H1 (cell line): ENCODE measurements at regions not wholly inside any gene's neighbourhood (a gene's known extent, or its start where the extent isn't known, plus 50 kb on each side); places are given as distances from the start of the nearest gene placed in this dataset.

ENCODE experiments used
- CTCF ChIA-PET: fragments of 300-600 bp; sonication (Branson Sonifier 250); formaldehyde crosslinking; loops from one replicate; lab custom pipeline; 2021; ENCODE audit not compliant: partially characterized antibody; lab: Charles Lee
- POLR2A ChIA-PET: fragments of 300-600 bp; sonication (Branson Sonifier 250); formaldehyde crosslinking; loops from one replicate; lab custom pipeline; 2021; ENCODE audit warnings: inconsistent platforms; ENCODE audit not compliant: partially characterized antibody; lab: Charles Lee
- DNase-seq, 2 experiments: peaks; one replicate each; pipeline versions ENCODE4 v3.0.0 to v3.0.0-alpha.2; 2010 to 2022; ENCODE audit warnings: low spot score in 2 of 2, low read depth in 1 of 2, mixed read lengths in 1 of 2
- FAIRE-seq: peaks from 2 replicates; lab custom pipeline; 2011; peaks lifted over from hg19 to GRCh38; lab: Jason Lieb, UNC
- H2AFZ ChIP-seq: 2 replicates; pipeline ENCODE4 v1.8.1; 2012; ENCODE audit warnings: low read length, inconsistent platforms
- H2AK5ac ChIP-seq: 2 replicates; pipeline ENCODE4 v1.6.1; 2013; ENCODE audit warnings: low read depth, low read length
- H2BK120ac ChIP-seq: replicated peaks from 2 replicates; pipeline ENCODE3; 2013; ENCODE audit warnings: low read depth, low read length, inconsistent platforms
- H2BK12ac ChIP-seq: 2 replicates; pipeline ENCODE4 v1.6.1; 2013; ENCODE audit warnings: low read depth, low read length
- H2BK15ac ChIP-seq: 2 replicates; pipeline ENCODE4 v1.6.1; 2013; ENCODE audit warnings: low read length
- H2BK20ac ChIP-seq: 2 replicates; pipeline ENCODE4 v1.6.1; 2013; ENCODE audit warnings: low read length
- H2BK5ac ChIP-seq: 2 replicates; pipeline ENCODE4 v1.6.1; 2013; ENCODE audit warnings: low read depth, low read length
- H3K14ac ChIP-seq: 2 replicates; pipeline ENCODE4 v1.6.1; 2013; ENCODE audit warnings: inconsistent platforms; ENCODE audit not compliant: insufficient read length
- H3K18ac ChIP-seq: 2 replicates; pipeline ENCODE4 v1.6.1; 2013; ENCODE audit warnings: low read length; ENCODE audit errors: extremely low read depth
- H3K23ac ChIP-seq: 2 replicates; pipeline ENCODE4 v1.6.1; 2013; ENCODE audit warnings: inconsistent platforms; ENCODE audit not compliant: insufficient read length
- H3K23me2 ChIP-seq: 2 replicates; pipeline ENCODE4 v1.6.1; 2013; ENCODE audit warnings: low read depth, low read length
- H3K27ac ChIP-seq: 2 replicates; pipeline ENCODE4 v1.6.1; 2011; ENCODE audit warnings: low read depth, low read length, inconsistent platforms
- H3K27me3 ChIP-seq, 4 experiments: replicated peaks in 1 of 4; 1 replicate in 1 of 4; 2 replicates in 3 of 4; pipeline versions ENCODE4 v1.6.1 to v1.8.1; 2011 to 2013; ENCODE audit warnings: low read length in 3 of 4, mild to moderate bottlenecking in 3 of 4, inconsistent platforms in 2 of 4, mixed read lengths in 2 of 4, moderate library complexity in 1 of 4; ENCODE audit not compliant: control insufficient read depth in 3 of 4, insufficient read depth in 3 of 4; ENCODE audit errors: extremely low read depth in 1 of 4
- H3K36me3 ChIP-seq, 4 experiments: 2 replicates each; pipeline versions ENCODE4 v1.6.1 to v1.8.1; 2011 to 2013; ENCODE audit warnings: mild to moderate bottlenecking in 4 of 4, low read length in 3 of 4, moderate library complexity in 2 of 4, control low read depth in 1 of 4, inconsistent platforms in 1 of 4; ENCODE audit not compliant: insufficient read depth in 4 of 4, control insufficient read depth in 2 of 4
- H3K4ac ChIP-seq: replicated peaks from 2 replicates; pipeline ENCODE3; 2013; ENCODE audit warnings: low read length, low read depth, mixed read lengths, inconsistent platforms; ENCODE audit not compliant: insufficient read length
- H3K4me1 ChIP-seq, 4 experiments: replicated peaks in 1 of 4; 1 replicate in 1 of 4; 2 replicates in 3 of 4; pipeline versions ENCODE4 v1.6.1 to v1.8.1; 2011 to 2013; ENCODE audit warnings: low read length in 3 of 4, inconsistent platforms in 2 of 4, mixed read lengths in 1 of 4; ENCODE audit not compliant: insufficient read depth in 4 of 4, control insufficient read depth in 3 of 4
- H3K4me2 ChIP-seq, 2 experiments: 2 replicates each; pipeline versions ENCODE4 v1.6.1 to v1.8.1; 2011 to 2013; ENCODE audit warnings: low read depth in 2 of 2, low read length in 2 of 2, control low read depth in 1 of 2, inconsistent platforms in 1 of 2, mild to moderate bottlenecking in 1 of 2; ENCODE audit not compliant: insufficient read depth in 1 of 2
- H3K4me3 ChIP-seq, 4 experiments: fragments of 200-600, 300-600 bp in 1 of 4; sonication (generic), shearing (Covaris generic), sonication (Bioruptor Twin) in 1 of 4; 2 replicates each; pipeline versions ENCODE4 v1.5.1 to v1.8.1; 2011 to 2016; ENCODE audit warnings: low read length in 4 of 4, low read depth in 3 of 4, control low read depth in 2 of 4, inconsistent platforms in 2 of 4, mild to moderate bottlenecking in 2 of 4, mixed read lengths in 1 of 4, moderate library complexity in 1 of 4; ENCODE audit not compliant: insufficient read depth in 2 of 4; ENCODE audit errors: extremely low read depth in 1 of 4
- H3K56ac ChIP-seq: replicated peaks from 2 replicates; pipeline ENCODE3; 2013; ENCODE audit warnings: low read depth, mild to moderate bottlenecking, mixed read lengths, low read length, inconsistent platforms; ENCODE audit not compliant: insufficient read length
- H3K79me1 ChIP-seq: 2 replicates; pipeline ENCODE4 v1.6.1; 2013; ENCODE audit warnings: low read depth, low read length, control low read depth
- H3K79me2 ChIP-seq, 2 experiments: 2 replicates each; pipeline versions ENCODE4 v1.6.1 to v1.8.1; 2012 to 2013; ENCODE audit warnings: low read length in 2 of 2, mild to moderate bottlenecking in 2 of 2, inconsistent platforms in 1 of 2; ENCODE audit not compliant: insufficient read depth in 2 of 2, control insufficient read depth in 1 of 2
- H3K9ac ChIP-seq, 4 experiments: replicated peaks in 1 of 4; 1 replicate in 1 of 4; 2 replicates in 3 of 4; pipeline versions ENCODE4 v1.6.1 to v1.8.1; 2011 to 2013; ENCODE audit warnings: low read depth in 3 of 4, low read length in 3 of 4, control low read depth in 2 of 4, mild to moderate bottlenecking in 2 of 4, moderate library complexity in 2 of 4, inconsistent platforms in 1 of 4; ENCODE audit errors: extremely low read depth in 1 of 4
- H3K9me3 ChIP-seq, 2 experiments: 2 replicates each; pipeline versions ENCODE4 v1.6.1 to v1.8.1; 2012 to 2013; ENCODE audit warnings: mild to moderate bottlenecking in 2 of 2, moderate library complexity in 2 of 2, control low read depth in 1 of 2, inconsistent platforms in 1 of 2, low read depth in 1 of 2, low read length in 1 of 2, mixed read lengths in 1 of 2; ENCODE audit not compliant: insufficient read depth in 2 of 2
- H4K20me1 ChIP-seq, 2 experiments: replicated peaks in 1 of 2; 2 replicates each; pipeline versions ENCODE3 to v1.8.1; 2011 to 2013; ENCODE audit warnings: inconsistent platforms in 2 of 2, low read length in 2 of 2, mild to moderate bottlenecking in 1 of 2; ENCODE audit not compliant: insufficient read depth in 2 of 2, control insufficient read depth in 1 of 2
- H4K5ac ChIP-seq: 2 replicates; pipeline ENCODE4 v1.6.1; 2013; ENCODE audit warnings: low read length, low read depth, mixed read lengths, inconsistent platforms; ENCODE audit not compliant: insufficient read length
- H4K8ac ChIP-seq: 2 replicates; pipeline ENCODE4 v1.8.0; 2013; ENCODE audit warnings: mild to moderate bottlenecking, moderate library complexity, low read length, inconsistent platforms; ENCODE audit not compliant: insufficient read depth; ENCODE audit errors: extremely low read depth
- H4K91ac ChIP-seq: replicated peaks from 2 replicates; pipeline ENCODE3; 2013; ENCODE audit warnings: low read length, mixed read lengths, inconsistent platforms; ENCODE audit not compliant: insufficient read length
- BCL11A ChIP-seq, 2 experiments: IDR thresholded peaks; one replicate each; pipeline ENCODE4 v1.6.1; 2011; ENCODE audit warnings: low read depth in 2 of 2, low read length in 2 of 2, mild to moderate bottlenecking in 2 of 2
- CEBPB ChIP-seq: IDR thresholded peaks from 2 replicates; pipeline ENCODE4 v1.6.1; 2012; ENCODE audit warnings: low read depth, low read length
- E2F6 ChIP-seq: IDR thresholded peaks from 2 replicates; pipeline ENCODE4 v1.6.1; 2012; ENCODE audit warnings: inconsistent platforms
- GABPA ChIP-seq: IDR thresholded peaks from 2 replicates; pipeline ENCODE4 v1.6.1; 2011; ENCODE audit warnings: mild to moderate bottlenecking, low read length, moderate library complexity, borderline replicate concordance; ENCODE audit not compliant: insufficient read depth
- KDM4A ChIP-seq: IDR thresholded peaks from one replicate; pipeline ENCODE4 v1.7.1; 2012; ENCODE audit warnings: low read depth, mild to moderate bottlenecking, moderate library complexity, low read length, inconsistent platforms; ENCODE audit not compliant: severe bottlenecking
- MAFK ChIP-seq: IDR thresholded peaks from 2 replicates; pipeline ENCODE4 v1.6.1; 2012; ENCODE audit warnings: low read depth, mild to moderate bottlenecking, improper control_type of control experiment, low read length
- MAX ChIP-seq: IDR thresholded peaks from 2 replicates; pipeline ENCODE4 v1.6.1; 2012; ENCODE audit warnings: inconsistent platforms
- NANOG ChIP-seq: IDR thresholded peaks from 2 replicates; pipeline ENCODE4 v1.6.1; 2011; ENCODE audit warnings: low read length, low read depth, mild to moderate bottlenecking, inconsistent platforms; ENCODE audit not compliant: insufficient read depth, poor library complexity, severe bottlenecking
- PHF8 ChIP-seq: fragments of 200-600 bp; sonication (generic); conservative IDR thresholded peaks from 2 replicates; pipeline ENCODE4 v1.7.1; 2012; ENCODE audit warnings: low read depth, mild to moderate bottlenecking, inconsistent platforms, low read length, moderate library complexity
- RXRA ChIP-seq: IDR thresholded peaks from 2 replicates; pipeline ENCODE4 v1.6.1; 2011; ENCODE audit warnings: low read depth, mild to moderate bottlenecking, low read length, moderate library complexity; ENCODE audit not compliant: insufficient read depth
- SIRT6 ChIP-seq: IDR thresholded peaks from one replicate; pipeline ENCODE4 v1.7.1; 2012; ENCODE audit warnings: low read length, inconsistent platforms
- SIX5 ChIP-seq: IDR thresholded peaks from 2 replicates; pipeline ENCODE4 v1.6.1; 2011; ENCODE audit warnings: mild to moderate bottlenecking, low read depth, low read length
- TAF7 ChIP-seq: optimal IDR thresholded peaks from 2 replicates; pipeline ENCODE3; 2011; ENCODE audit warnings: low read depth, mild to moderate bottlenecking, inconsistent platforms, low read length, moderate library complexity, borderline replicate concordance
- TBP ChIP-seq: IDR thresholded peaks from 2 replicates; pipeline ENCODE4 v1.6.1; 2011; ENCODE audit warnings: low read depth, low read length, improper control_type of control experiment
- WGBS, 2 experiments: shearing (Covaris generic) in 1 of 2; methylation state at CpG; one replicate each; pipeline versions ENCODE4 v1.1.6 to v1.1.7; 2013 to 2015; ENCODE audit warnings: low lambda C conversion rate in 2 of 2, mixed read lengths in 2 of 2, inconsistent platforms in 1 of 2, low coverage in 1 of 2, missing lambda C conversion rate in 1 of 2; ENCODE audit not compliant: insufficient replicate concordance in 2 of 2, insufficient coverage in 1 of 2, insufficient read length in 1 of 2; ENCODE audit errors: extremely low coverage in 1 of 2, missing lambda C conversion rate in 1 of 2; 5-methylcytosine and 5-hydroxymethylcytosine counted together

- H3K79me2 ChIP-seq = no peaks in the 10 kb centered on the region
- FAIRE-seq (no peak), DNase-seq (no peak)
- H3K14ac ChIP-seq = no peak overlapping the region
- no peak overlapping the region for H2BK5ac ChIP-seq
- H3K56ac ChIP-seq = no peak overlapping the region
- no peaks in the 10 kb centered on the region for H3K9me3 ChIP-seq
- H3K9ac ChIP-seq = no peak overlapping the region
- H3K18ac ChIP-seq = no peak overlapping the region
- H4K91ac ChIP-seq = no peak overlapping the region
- no peak overlapping the region for H2AK5ac ChIP-seq
- H3K4me2 ChIP-seq = no peak overlapping the region; a peak in 1 of 4 replicates
- peaks cover 5 to 31% (median 21%) of the 10 kb centered on the region in 4 experiments for H3K4me1 ChIP-seq
- H3K36me3 ChIP-seq = no peaks in the 10 kb centered on the region
- no peak overlapping the region for H4K5ac ChIP-seq
- no peak overlapping the region for H2BK120ac ChIP-seq
- H3K27ac ChIP-seq = no peak overlapping the region
- no peaks in the 10 kb centered on the region; a peak in 1 of 7 replicates for H3K27me3 ChIP-seq
- WGBS, 2 experiments = 46% methylated on average over 5 of the region's 5 CpGs; no CpG with 5 or more reads in 1 of the 2 experiments
- no peak overlapping the region for H2BK12ac ChIP-seq
- H4K20me1 ChIP-seq = no peaks in the 10 kb centered on the region
- H2AFZ ChIP-seq = no peak overlapping the region
- no peak overlapping the region for H2BK15ac ChIP-seq
- no peaks in the 10 kb centered on the region for H3K23me2 ChIP-seq
- no peak overlapping the region for H3K4me3 ChIP-seq
- H3K23ac ChIP-seq = no peak overlapping the region
- ChIA-PET CTCF (no interaction called here), POLR2A (no interaction called here)
- no peaks in the 10 kb centered on the region for H3K79me1 ChIP-seq
- H4K8ac ChIP-seq = no peak overlapping the region
- H2BK20ac ChIP-seq = no peak overlapping the region
- no peak overlapping the region for H3K4ac ChIP-seq
- TF ChIP-seq CEBPB (no peak), KDM4A (no peak), PHF8 (no peak), BCL11A (IDR thresholded peaks at IDR 0.05; ENCODE audit: low read depth in 2 of 2, low read length in 2 of 2) (no peak), GABPA (no peak), MAFK (no peak), RXRA (no peak), SIRT6 (no peak), E2F6 (no peak), SIX5 (no peak), TAF7 (no peak), NANOG (no peak), MAX (no peak), TBP (no peak)
These were observed 585.5 kb downstream of the VRK1 start for GRCh38 chr14:97382616-97383226.
